GM12892 (cell line): ENCODE measurements at regions not wholly inside any gene's neighbourhood (a gene's known extent, or its start where the extent isn't known, plus 50 kb on each side); places are given as distances from the start of the nearest gene placed in this dataset.

Experiments used
- POLR2A ChIP-seq: IDR thresholded peaks from 2 replicates; pipeline ENCODE4 v1.6.1; 2011; ENCODE audit warnings: low read depth, low read length, control low read depth
- POLR2AphosphoS5 ChIP-seq: IDR thresholded peaks from 2 replicates; pipeline ENCODE4 v1.6.1; 2011; ENCODE audit warnings: low read depth, low read length, control low read depth
- TAF1 ChIP-seq: IDR thresholded peaks from 2 replicates; pipeline ENCODE4 v1.6.1; 2011; ENCODE audit warnings: low read depth, mild to moderate bottlenecking, control low read depth, low read length, borderline replicate concordance

- no peak for TF ChIP-seq POLR2A
- no peak for TF ChIP-seq POLR2AphosphoS5
- no peak for TF ChIP-seq TAF1
Measured at GRCh38 chr5:73305386-73305785, 132.4 kb downstream of the TMEM174 start.
